OCI-LY7 (cell line): ENCODE measurements at regions not wholly inside any gene's neighbourhood (a gene's known extent, or its start where the extent isn't known, plus 50 kb on each side); places are given as distances from the start of the nearest gene placed in this dataset.

Source experiments
- BruUV-seq: library from RNA; stranded (reverse); fragments of 400-500 nt; replicated peaks from 2 replicates; lab custom pipeline; 2021; lab: Mats Ljungman, UMichigan
- CTCF ChIA-PET: fragments of 300-600 bp; sonication (Branson Sonifier 250); formaldehyde crosslinking; loops from one replicate; lab custom pipeline; 2022; ENCODE audit warnings: antibody characterized with exemption; ENCODE audit not compliant: unreplicated experiment; lab: Charles Lee
- POLR2A ChIA-PET: fragments of 300-600 bp; sonication (Branson Sonifier 250); formaldehyde crosslinking; loops from one replicate; lab custom pipeline; 2022; ENCODE audit warnings: antibody characterized with exemption; lab: Charles Lee
- DNase-seq: peaks from one replicate; pipeline ENCODE4 v3.0.0-alpha.2; 2015; ENCODE audit warnings: low spot score
- H2AFZ ChIP-seq: fragments of 200-600 bp; sonication (generic), shearing (Covaris generic); 2 replicates; pipeline ENCODE4 v1.6.1; 2014; ENCODE audit warnings: mild to moderate bottlenecking, antibody characterized with exemption, low read length, moderate library complexity
- H3K27ac ChIP-seq: fragments of 200-600 bp; sonication (generic); 2 replicates; pipeline ENCODE4 v1.5.1; 2014; ENCODE audit warnings: mixed run types, low read depth, mild to moderate bottlenecking, moderate library complexity, low read length, inconsistent platforms; ENCODE audit not compliant: poor library complexity, severe bottlenecking
- H3K36me3 ChIP-seq: fragments of 200-600 bp; sonication (generic); 2 replicates; pipeline ENCODE4 v1.6.1; 2014; ENCODE audit warnings: mild to moderate bottlenecking, antibody characterized with exemption, low read length, moderate library complexity, mixed read lengths; ENCODE audit not compliant: insufficient read depth
- H3K4me1 ChIP-seq: fragments of 200-600 bp; sonication (generic); 2 replicates; pipeline ENCODE4 v1.5.1; 2014; ENCODE audit warnings: mild to moderate bottlenecking, low read length; ENCODE audit not compliant: insufficient read depth, poor library complexity, severe bottlenecking
- H3K4me2 ChIP-seq: fragments of 200-600 bp; sonication (generic); 2 replicates; pipeline ENCODE4 v1.6.1; 2014; ENCODE audit warnings: mild to moderate bottlenecking, low read length
- H3K4me3 ChIP-seq: fragments of 200-600 bp; sonication (generic); 2 replicates; pipeline ENCODE4 v1.5.1; 2014; ENCODE audit warnings: mild to moderate bottlenecking, low read depth, low read length; ENCODE audit not compliant: poor library complexity, severe bottlenecking
- H3K79me2 ChIP-seq: fragments of 200-600 bp; sonication (generic); 2 replicates; pipeline ENCODE4 v1.6.1; 2016; ENCODE audit warnings: low read depth, mild to moderate bottlenecking, low read length, moderate library complexity, mixed read lengths; ENCODE audit not compliant: insufficient read depth
- H3K9me2 ChIP-seq: fragments of 200-600 bp; sonication (generic); 2 replicates; pipeline ENCODE4 v1.6.1; 2016; ENCODE audit warnings: mild to moderate bottlenecking, low read length, mixed read lengths; ENCODE audit not compliant: insufficient read depth
- H3K9me3 ChIP-seq: fragments of 200-600 bp; sonication (generic); 2 replicates; pipeline ENCODE4 v1.6.1; 2014; ENCODE audit warnings: mild to moderate bottlenecking, mixed run types, low read length, mixed read lengths
- H4K20me1 ChIP-seq: fragments of 200-600 bp; sonication (generic); 2 replicates; pipeline ENCODE4 v1.6.1; 2014; ENCODE audit warnings: mild to moderate bottlenecking, antibody characterized with exemption, low read length, moderate library complexity, mixed read lengths; ENCODE audit not compliant: insufficient read depth
- CTCF ChIP-seq: fragments of 200-600 bp; sonication (generic); conservative IDR thresholded peaks from 2 replicates; pipeline ENCODE4 v1.5.1; 2014; ENCODE audit warnings: mild to moderate bottlenecking, antibody characterized with exemption, low read length, moderate library complexity, mixed read lengths
- EZH2phosphoT487 ChIP-seq: fragments of 200-600 bp; sonication (generic); IDR thresholded peaks from 2 replicates; pipeline ENCODE4 v1.6.1; 2018; ENCODE audit warnings: low read depth, borderline replicate concordance, mild to moderate bottlenecking, mixed run types, antibody characterized with exemption, low read length, moderate library complexity, mixed read lengths
- intact Hi-C: fragments of 100-400 bp; cut with micrococcal nuclease; formaldehyde crosslinking; loops from one replicate; pipeline ENCODE4 v1.10.0; 2022; ENCODE audit not compliant: unreplicated experiment

GRCh38 chr16:79897453-79898146 lies 297.1 kb upstream of the MAF start:
- POLR2A ChIA-PET, result interaction anchor here (0.5 to 0.6 kb wide), 2 partner anchors 484 to 1576 kb away, joined by 3 to 5 read pairs; no protein-coding TSS in a partner anchor
- DNase-seq, result no peak
- H3K4me3 ChIP-seq, result no peak overlapping the region
- H3K9me2 ChIP-seq, result no peaks in the 10 kb centered on the region
- H4K20me1 ChIP-seq, result no peaks in the 10 kb centered on the region
- no peak overlapping the region for H2AFZ ChIP-seq
- BruUV-seq, result no TSS peak
- H3K79me2 ChIP-seq, result no peaks in the 10 kb centered on the region
- TF ChIP-seq CTCF (no peak), EZH2phosphoT487 (no peak)
- no peak overlapping the region for H3K4me2 ChIP-seq
- H3K9me3 ChIP-seq, result no peaks in the 10 kb centered on the region
- intact Hi-C loops, result no loop called here
- H3K36me3 ChIP-seq, result no peaks in the 10 kb centered on the region
- no peak overlapping the region for H3K27ac ChIP-seq
- H3K4me1 ChIP-seq, result no peaks in the 10 kb centered on the region
- CTCF ChIA-PET, result no interaction called here

DNA sequence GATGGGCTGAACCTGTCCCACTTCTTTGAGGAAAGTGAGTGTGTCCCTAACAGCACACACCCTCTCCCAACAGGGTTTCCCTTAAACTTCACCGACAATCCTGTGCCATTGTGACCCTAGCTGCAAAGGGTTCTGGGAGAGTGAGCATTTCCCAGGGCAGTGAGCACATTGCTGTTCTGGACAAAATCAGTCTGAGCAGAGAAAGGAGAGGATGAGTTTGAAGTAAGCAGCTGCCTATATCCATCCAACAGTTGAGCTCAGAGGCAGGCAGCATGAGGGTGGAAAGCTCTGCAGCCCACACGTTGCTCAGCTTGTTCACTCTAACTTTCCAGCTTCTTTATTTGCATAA lies 296.5 kb upstream of the MAF start:
- BruUV-seq, result no TSS peak
- no peaks in the 10 kb centered on the region for H3K4me1 ChIP-seq
- H2AFZ ChIP-seq, result no peak overlapping the region
- H3K9me2 ChIP-seq, result no peaks in the 10 kb centered on the region
- POLR2A ChIA-PET, result interaction anchor here (0.6 kb wide), 1 partner anchor 484 kb away, joined by 5 read pairs; no protein-coding TSS in a partner anchor
- H3K79me2 ChIP-seq, result no peaks in the 10 kb centered on the region
- no peaks in the 10 kb centered on the region for H3K36me3 ChIP-seq
- no peaks in the 10 kb centered on the region for H4K20me1 ChIP-seq
- H3K4me3 ChIP-seq, result no peak overlapping the region
- intact Hi-C loops, result no loop called here
- H3K27ac ChIP-seq, result no peak overlapping the region
- no peak for DNase-seq
- TF ChIP-seq CTCF, result no peak
- no peak for TF ChIP-seq EZH2phosphoT487
- no peaks in the 10 kb centered on the region for H3K9me3 ChIP-seq
- no peak overlapping the region for H3K4me2 ChIP-seq
- CTCF ChIA-PET, result no interaction called here

DNA sequence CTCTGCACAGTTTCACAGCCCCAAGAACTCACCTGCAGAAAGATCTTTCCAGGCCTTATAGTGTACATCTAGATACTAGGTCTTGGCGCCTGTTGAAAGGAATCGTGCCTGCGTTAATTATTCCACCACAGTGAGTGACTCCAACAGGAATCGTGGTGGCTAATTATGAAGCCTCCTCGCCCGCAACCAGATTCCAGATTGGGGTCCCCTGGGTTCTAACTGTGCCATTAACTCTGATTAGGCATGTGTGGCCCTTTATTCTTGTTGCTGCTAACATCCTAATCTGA lies 295.3 kb upstream of the MAF start:
- no peak for TF ChIP-seq CTCF
- TF ChIP-seq EZH2phosphoT487, result no peak
- Histone ChIP-seq H3K9me3 (no peaks in the 10 kb centered on the region), H3K9me2 (no peaks in the 10 kb centered on the region), H3K4me1 (no peaks in the 10 kb centered on the region), H3K79me2 (no peaks in the 10 kb centered on the region), H4K20me1 (no peaks in the 10 kb centered on the region), H3K27ac (no peak overlapping the region), H3K4me2 (no peak overlapping the region), H3K36me3 (no peaks in the 10 kb centered on the region), H3K4me3 (no peak overlapping the region), H2AFZ (no peak overlapping the region)
- intact Hi-C loops, result no loop called here
- no peak for DNase-seq
- ChIA-PET CTCF (no interaction called here), POLR2A (no interaction called here)
- no TSS peak for BruUV-seq
